HG02571 (cell line): ENCODE measurements at regions not wholly inside any gene's neighbourhood (a gene's known extent, or its start where the extent isn't known, plus 50 kb on each side); places are given as distances from the start of the nearest gene placed in this dataset.
"Not testable (repeated sequence)": the region's sequence is repeated elsewhere in the genome, so short reads cannot be mapped to it uniquely, and the experiment has no call there.

ENCODE experiments used
- ATAC-seq: cut with Tn5 transposase; IDR thresholded peaks from one replicate; pipeline ENCODE4 v1.9.1; 2021; ENCODE audit warnings: mild to moderate bottlenecking, moderate library complexity; ENCODE audit not compliant: unreplicated experiment

- ATAC-seq, result no peak
These were observed 150.9 kb downstream of the HS3ST3B1 start for GRCh38 chr17:14451729-14452191.

- no peak for ATAC-seq
These were observed 147.9 kb downstream of the HS3ST3B1 start for GRCh38 chr17:14448818-14449217.

GRCh38 chr17:14446825-14447224 lies 145.9 kb downstream of the HS3ST3B1 start:
- no peak for ATAC-seq

GRCh38 chr17:14444915-14445314 lies 144.0 kb downstream of the HS3ST3B1 start:
- no peak for ATAC-seq

GRCh38 chr17:14442798-14443528 lies 142.1 kb downstream of the HS3ST3B1 start:
- ATAC-seq, result no peak

- no peak for ATAC-seq
These were observed 136.3 kb downstream of the HS3ST3B1 start for GRCh38 chr17:14437176-14437575.

- ATAC-seq, result no peak
These were observed 135.4 kb downstream of the HS3ST3B1 start for GRCh38 chr17:14436266-14436665.

GRCh38 chr17:14434506-14434905 lies 133.6 kb downstream of the HS3ST3B1 start:
- ATAC-seq, result peak; percentile 87

GRCh38 chr17:14432079-14432478 lies 131.2 kb downstream of the HS3ST3B1 start:
- ATAC-seq, result no peak

- ATAC-seq, result no peak
These were observed 128.2 kb downstream of the HS3ST3B1 start for GRCh38 chr17:14429084-14429483.

- peak; percentile 54 for ATAC-seq
These were observed 127.8 kb downstream of the HS3ST3B1 start for GRCh38 chr17:14428648-14429029.

GRCh38 chr17:14427900-14428647 lies 127.2 kb downstream of the HS3ST3B1 start:
- peak; percentile 77 for ATAC-seq

GRCh38 chr17:14423156-14423555 lies 122.3 kb downstream of the HS3ST3B1 start:
- ATAC-seq, result not testable (repeated sequence)

GRCh38 chr17:14417336-14417735 lies 116.5 kb downstream of the HS3ST3B1 start:
- ATAC-seq, result no peak

GRCh38 chr17:14409292-14409691 lies 108.4 kb downstream of the HS3ST3B1 start:
- ATAC-seq, result no peak

GRCh38 chr17:14407541-14407940 lies 106.7 kb downstream of the HS3ST3B1 start:
- no peak for ATAC-seq

- no peak for ATAC-seq
These were observed 104.3 kb downstream of the HS3ST3B1 start for GRCh38 chr17:14405189-14405588.
